ENCODE measurements at regions not wholly inside any gene's neighbourhood (a gene's known extent, or its start where the extent isn't known, plus 50 kb on each side); places are given as distances from the start of the nearest gene placed in this dataset.

DNA sequence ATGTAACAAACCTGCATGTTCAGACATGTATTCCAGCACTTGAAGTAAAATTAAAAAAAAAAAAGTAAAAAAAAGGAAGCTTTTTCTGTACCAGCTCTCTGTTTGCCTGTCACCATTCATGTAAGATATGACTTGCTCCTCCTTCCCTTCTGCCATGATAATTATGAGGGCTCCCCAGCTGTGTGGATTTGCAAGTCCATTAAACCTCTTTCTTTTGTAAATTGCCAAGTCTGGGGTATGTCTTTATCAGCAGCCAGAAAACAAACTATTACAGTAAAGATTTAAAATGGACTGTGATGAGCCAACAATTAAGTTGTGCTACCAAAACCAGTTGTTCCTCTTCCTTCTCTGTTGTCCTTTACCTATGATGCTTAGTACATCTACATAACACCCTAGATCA lies 619.6 kb downstream of the ARL4A start:
- FAIRE-seq (no peak), DNase-seq (ENCODE audit: extremely low spot score, insufficient read length, low read depth) (no peak)

DNA sequence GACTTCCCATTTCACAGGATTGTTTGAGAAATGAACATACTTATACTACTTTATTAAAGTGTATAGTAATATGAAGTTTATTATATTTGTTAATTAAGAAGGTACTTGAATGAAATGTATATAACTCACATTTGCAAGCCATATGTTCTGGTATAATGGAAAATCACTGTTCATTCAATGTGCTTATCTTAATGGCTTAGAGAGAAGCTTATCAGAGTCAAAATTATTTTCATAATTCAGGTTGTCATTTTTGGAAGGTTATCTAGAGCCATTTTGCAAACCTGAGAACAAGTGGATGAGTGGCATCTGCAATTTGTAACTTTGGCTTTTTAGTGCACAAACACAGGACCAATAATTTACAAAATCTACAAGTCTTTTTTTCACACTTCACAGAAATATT lies 621.0 kb downstream of the ARL4A start:
- no peak for FAIRE-seq
- DNase-seq (ENCODE audit: extremely low spot score, insufficient read length, low read depth) = no peak

DNA sequence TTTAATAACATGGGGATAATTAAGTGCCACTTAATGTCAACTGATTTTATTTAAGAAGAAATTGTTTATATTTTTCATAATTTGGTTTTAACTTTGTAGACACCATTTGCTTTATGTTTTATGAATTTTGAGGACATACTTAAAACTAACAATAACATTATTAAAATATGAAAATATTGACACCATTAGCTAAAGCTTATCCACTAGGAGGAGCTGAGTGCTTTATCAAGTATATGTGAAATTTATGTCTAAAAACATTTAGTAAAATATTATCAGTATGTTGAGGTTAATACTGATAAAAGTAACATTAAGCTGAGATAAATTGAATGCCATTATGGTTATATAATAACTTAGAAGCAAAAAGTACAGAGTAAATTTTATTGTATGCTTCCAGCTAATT lies 622.1 kb downstream of the ARL4A start:
- no peak for DNase-seq (ENCODE audit: extremely low spot score, insufficient read length, low read depth)
- no peak for FAIRE-seq

DNA sequence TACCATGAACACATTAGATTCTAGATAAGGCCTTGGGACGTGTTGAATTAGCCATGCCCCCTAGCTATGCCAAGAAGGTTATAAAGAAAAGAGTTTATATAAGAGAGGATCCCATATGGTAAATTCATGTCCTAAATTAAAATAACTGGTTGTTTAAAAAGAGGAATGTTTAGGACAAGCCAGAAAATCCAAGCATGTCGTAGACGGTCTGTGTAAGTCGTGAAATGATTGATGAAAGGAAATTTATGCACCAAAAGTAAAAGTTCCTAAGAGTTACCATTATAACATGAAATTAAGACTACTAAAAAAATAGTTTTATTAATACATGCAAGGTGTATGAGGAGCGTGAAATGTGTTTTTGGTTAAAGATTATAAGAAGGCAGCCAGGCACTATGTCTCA lies 624.9 kb downstream of the ARL4A start:
- DNase-seq (ENCODE audit: extremely low spot score, insufficient read length, low read depth) = no peak
- FAIRE-seq = no peak

DNA sequence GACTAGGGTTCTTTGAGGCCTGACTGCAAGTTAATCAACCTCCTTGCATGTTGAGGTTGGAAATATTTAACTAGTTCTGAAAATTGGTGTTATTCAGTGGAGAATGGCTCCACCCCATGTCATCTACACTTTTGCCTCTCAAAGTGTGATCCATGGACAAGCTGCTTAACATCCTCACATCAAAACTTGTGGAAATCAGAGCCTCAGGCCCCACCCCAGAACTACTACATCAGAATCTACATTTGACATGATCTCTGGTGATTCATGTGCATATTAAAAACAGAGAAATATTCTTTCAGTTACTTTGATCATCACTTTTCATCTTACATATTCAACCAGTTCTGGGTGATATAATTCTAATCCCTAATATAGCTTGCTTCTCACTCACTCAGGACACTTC lies 632.9 kb downstream of the ARL4A start:
- FAIRE-seq = no peak

DNA sequence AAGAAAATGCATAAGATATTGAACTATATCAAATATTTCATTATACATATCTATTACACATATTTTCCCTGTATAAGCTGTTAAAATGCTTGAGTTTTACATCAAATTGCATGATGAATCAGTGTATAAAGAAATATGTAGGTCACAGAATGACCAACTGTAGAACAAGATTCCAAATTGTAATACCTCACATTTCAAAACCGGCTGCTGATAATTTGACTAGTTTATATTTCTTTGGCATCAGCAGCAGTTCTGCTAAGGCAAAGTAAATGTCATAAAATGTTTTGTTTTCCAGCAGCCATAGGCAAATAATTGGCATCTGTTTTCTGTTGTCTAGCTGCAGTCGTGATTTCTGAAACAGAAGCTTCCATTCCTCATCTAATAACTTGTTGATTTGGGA lies 633.9 kb downstream of the ARL4A start:
- FAIRE-seq (no peak), DNase-seq (ENCODE audit: extremely low spot score, insufficient read length, low read depth) (no peak)

More for the DNA sequence above, 632.9 kb downstream of the ARL4A start:
- no peak for DNase-seq (ENCODE audit: extremely low spot score, insufficient read length, low read depth)

DNA sequence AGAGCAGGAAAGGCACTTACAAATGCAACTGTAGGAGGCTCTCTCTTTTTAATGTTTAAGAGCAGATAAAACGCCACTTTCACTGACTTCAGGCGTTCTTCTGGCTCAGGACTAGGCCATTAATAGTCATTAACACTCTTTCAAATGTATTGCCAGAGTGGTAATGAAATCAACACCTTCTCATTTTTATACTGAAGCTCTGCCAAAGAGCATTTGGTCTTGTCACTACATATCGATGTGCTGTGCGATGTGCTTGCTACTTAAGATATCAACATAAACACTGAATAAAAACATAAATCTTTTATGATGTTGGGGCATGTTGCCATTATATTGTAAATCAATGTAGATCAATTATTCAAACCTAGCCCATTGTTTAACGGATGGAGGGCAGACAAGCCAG lies 634.7 kb downstream of the ARL4A start:
- no peak for DNase-seq (ENCODE audit: extremely low spot score, insufficient read length, low read depth)

DNA sequence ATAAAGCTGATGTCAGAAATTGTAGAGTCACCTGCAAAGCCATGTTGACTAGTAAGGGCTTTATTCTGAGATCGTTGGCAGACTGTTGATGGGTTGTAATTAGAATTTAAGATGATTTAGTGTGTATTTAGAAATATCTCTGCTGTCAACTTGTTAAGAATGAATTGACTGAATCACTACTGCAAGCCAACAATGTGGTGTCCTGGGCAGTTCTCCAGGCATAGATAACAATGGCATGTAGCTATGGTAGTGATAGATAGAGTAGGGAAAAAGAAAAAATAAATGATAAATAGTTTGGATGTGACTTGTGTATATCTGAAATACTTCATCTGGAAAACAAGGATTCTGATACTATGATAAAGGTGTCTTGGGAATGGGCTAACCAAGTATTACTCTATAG lies 640.2 kb downstream of the ARL4A start:
- DNase-seq (ENCODE audit: extremely low spot score, insufficient read length, low read depth) = no peak
- FAIRE-seq = no peak

More for the DNA sequence above, 634.7 kb downstream of the ARL4A start:
- no peak for FAIRE-seq

DNA sequence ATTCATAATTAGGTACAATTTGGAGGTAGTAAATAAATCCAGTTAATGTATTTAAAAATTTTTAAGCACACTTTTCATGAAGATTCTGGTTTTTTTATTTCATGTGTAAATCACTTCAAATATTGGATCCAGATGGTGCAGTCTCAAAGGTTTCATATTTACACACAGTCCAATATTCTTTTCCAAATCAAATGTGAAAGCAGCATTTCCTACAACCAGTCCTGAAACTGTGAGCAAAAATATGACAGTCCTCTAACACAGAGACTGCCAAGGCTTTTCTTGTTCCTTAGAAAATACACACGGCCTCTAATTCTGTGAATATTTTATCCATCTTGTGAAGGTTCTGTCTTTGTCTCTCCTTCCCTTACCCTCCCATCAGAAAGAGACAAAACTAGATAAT lies 645.9 kb downstream of the ARL4A start:
- no peak for FAIRE-seq
- DNase-seq (ENCODE audit: extremely low spot score, insufficient read length, low read depth) = no peak

DNA sequence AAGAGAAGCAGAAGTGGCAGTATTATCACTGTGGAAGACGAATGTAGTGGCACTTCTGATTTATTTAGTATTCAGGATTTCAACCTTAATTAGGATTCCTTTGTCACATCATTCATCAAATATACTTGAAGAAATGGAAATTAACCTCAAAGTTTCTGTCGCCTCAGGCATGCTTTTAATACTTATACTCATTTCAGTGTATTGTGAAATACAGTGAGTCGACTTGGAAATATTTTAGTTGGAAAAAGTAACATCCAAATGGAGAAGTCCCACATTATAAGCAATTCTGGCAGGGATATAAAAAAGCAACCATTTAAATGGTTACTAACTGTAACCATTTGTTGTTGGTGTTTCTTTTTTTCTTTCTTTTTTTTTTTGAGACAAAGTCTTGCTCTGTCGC lies 648.8 kb downstream of the ARL4A start:
- no peak for FAIRE-seq
- no peak for DNase-seq (ENCODE audit: extremely low spot score, insufficient read length, low read depth)

DNA sequence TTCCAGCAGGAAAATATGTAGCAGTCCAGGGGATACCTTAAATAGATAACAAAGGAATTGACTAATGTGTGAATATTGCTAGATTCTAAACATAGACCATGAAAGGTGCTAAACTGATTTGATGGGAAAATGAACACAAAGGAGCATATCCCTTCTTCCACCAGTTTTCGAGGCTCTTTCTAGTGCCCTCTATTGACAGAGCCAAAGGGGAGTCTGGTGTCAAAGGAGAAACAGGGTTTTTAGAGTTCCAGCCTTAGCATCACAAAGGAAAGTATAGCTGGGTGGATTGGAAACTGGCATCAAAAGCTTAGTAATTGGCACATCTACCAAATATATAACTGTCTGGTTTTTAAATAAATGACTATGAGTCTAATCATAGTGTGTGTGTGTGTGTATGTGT lies 636.8 kb downstream of the ETV1 start:
- DNase-seq (ENCODE audit: extremely low spot score, insufficient read length, low read depth) (no peak), FAIRE-seq (no peak)

DNA sequence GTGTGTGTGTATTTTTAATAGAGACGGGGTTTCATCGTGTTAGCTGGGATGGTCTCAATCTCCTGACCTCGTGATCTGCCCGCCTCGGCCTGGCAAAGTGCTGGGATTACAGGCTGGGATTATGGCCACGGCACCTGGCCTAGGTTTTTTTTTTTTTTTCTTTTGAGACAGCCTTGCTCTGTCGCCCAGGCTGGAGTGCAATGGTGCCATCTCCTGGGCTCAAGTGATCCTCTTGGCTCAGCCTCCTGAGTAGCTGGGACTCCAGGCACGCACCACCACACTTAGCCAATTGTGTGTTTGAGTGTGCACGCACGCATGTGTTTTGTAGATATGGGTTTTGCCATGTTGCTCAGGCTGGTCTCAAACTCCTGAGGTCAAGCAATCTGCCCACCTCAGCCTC lies 629.8 kb downstream of the ETV1 start:
- FAIRE-seq = no peak

DNA sequence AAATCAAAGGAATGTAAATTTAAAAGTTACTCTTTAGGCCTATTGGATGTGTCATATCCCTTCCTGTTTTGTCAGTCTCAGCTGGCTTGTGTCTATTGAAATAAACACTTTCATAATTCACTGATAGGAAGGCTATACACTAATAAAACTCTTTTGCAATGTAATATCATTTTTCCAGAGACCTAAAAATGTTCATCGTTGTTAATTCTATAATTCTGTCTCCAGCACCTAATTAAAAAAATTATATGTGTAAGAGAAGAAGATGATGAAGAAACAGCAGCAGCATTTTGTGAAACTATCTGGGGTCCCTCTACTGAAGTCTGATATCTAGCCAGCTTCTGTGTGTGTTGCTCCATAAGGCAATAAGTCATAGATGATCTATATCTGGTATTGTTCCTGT lies 602.7 kb downstream of the ETV1 start:
- DNase-seq (ENCODE audit: extremely low spot score, insufficient read length, low read depth) (no peak), FAIRE-seq (no peak)

More for the DNA sequence above, 629.8 kb downstream of the ETV1 start:
- no peak for DNase-seq (ENCODE audit: extremely low spot score, insufficient read length, low read depth)

DNA sequence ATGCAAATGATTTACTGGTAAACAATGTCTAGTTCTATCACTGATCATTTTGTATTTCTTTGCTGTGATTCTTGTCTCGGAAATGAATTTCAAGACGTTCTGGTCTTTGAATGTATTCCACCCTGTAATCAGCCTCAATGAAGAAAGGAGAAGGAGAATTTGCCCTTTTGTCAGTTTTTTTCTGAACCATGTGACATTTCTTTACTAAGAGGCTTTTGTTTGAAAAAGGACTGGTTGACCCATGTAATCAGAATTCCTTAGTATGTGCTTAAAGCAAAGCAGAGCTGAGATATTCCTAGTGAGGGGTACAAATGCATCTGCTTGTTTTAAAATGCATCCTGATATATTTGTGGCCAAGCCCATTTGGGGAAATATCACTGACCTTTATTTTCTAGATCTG lies 581.6 kb downstream of the ETV1 start:
- no peak for DNase-seq (ENCODE audit: extremely low spot score, insufficient read length, low read depth)
- no peak for FAIRE-seq

DNA sequence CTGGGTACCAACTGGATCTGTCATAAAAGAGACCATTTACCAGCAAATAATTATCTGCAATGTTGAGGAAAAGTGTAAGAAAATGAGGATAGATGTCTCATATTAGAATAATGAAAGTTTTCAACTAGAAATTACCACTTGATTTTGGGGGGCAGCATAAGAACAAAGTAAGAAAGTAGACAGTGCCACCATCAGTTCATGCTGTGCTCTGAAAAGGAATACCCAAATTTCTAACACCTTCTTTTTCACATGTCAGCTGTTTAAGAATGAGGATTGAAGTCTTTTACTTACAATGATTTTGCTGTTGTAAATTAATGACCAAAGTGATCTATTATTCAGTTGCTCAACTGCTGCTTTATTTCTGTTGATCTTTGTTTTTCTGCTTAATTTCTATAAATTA lies 578.3 kb downstream of the ETV1 start:
- FAIRE-seq (no peak), DNase-seq (ENCODE audit: extremely low spot score, insufficient read length, low read depth) (no peak)

DNA sequence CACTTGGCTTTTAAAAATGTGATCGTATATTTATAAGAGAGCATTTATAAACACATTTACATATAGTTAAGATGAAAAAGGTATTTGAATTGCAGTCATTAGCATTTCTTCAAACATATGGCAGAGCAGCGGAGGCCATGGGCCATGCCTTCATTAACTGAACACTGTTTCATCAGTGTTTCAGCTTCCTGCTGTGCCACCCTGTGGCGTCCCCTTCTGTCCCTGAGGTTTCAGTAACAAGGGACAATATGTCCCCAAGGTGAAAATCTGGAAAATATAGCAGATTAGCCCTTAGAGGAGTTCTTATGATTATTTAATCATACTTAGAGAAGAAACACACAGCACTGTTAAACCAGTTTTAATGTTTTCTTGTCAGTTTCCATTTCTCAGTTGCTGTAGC lies 577.8 kb downstream of the ETV1 start:
- no peak for FAIRE-seq
- DNase-seq (ENCODE audit: extremely low spot score, insufficient read length, low read depth) = no peak

DNA sequence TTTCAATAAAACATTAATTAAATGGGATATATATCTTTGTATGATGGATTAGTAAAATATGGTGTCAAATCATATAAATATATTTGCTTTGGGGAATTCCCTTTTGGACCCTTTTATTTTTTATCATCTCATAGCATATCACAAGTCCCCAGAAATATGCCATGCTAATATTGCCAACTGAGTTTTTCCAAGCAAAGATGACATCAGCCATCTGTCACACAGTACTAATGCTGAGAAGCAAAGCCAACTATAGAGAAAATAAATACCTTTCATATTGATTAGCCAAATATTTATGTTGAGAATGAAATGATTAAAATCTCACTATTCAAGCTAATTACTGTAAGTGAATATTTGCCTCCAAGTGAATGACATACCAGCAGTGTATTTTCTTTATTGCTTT lies 575.3 kb downstream of the ETV1 start:
- no peak for DNase-seq (ENCODE audit: extremely low spot score, insufficient read length, low read depth)
- FAIRE-seq = no peak

DNA sequence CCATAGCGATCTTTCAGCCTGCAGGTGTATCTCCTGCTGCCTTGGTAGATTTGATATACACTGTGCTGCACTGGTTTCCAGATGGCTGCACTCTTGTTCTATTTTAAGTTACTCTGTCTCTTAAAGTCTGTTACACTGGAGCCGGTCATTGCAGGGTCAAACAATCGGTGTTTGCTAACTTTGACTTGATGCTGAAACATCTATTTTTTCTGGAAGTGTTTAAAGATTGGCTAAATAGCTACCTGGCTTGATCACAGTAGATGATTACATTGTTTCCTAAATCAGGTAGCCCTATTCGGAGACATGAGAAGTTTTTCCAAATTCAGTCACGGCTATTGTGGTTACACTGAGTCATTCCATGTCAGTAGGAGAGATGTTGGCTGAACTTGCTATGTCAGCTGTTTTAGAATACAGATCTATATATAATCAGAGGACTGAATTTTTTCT lies 574.8 kb downstream of the ETV1 start:
- FAIRE-seq = no peak

DNA sequence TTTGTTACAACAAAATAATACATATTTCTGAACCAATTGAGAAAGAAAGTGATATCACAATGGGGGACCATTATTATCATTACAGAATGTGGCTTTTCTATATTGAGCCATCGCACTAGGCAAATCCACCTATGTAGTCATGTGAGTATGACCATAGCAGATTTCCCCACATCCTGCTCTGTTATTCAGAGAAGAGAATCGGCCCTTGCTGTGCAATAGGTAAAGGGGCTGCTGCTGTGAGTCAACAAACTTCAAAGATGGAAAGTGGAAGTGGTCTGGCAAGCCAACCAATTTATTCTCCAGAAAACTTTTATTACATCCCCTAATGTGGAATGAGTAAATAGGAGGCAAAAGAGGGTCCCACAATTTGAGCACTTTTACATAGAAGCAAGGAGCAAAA lies 573.4 kb downstream of the ETV1 start:
- DNase-seq (ENCODE audit: extremely low spot score, insufficient read length, low read depth) = no peak
- no peak for FAIRE-seq

More for the DNA sequence above, 574.8 kb downstream of the ETV1 start:
- DNase-seq (ENCODE audit: extremely low spot score, insufficient read length, low read depth) = no peak

DNA sequence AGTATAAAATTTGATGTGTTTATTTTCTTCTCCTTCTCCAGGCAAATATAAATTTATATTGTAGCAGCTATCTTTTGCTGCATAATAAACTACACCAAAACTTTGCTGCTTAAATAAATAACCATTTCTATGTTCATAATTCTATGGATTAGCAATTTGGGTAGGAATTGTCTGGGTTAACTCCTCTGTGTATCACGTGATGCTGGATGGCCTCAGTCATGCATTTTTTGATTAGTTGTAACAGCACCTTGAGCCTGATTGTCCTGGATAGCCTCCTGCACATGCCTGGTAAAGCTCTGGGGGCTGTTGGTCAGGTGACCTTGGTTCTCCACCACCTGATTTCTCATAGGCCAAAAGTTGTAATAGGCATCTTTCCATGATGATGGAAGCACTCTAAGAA lies 572.9 kb downstream of the ETV1 start:
- no peak for DNase-seq (ENCODE audit: extremely low spot score, insufficient read length, low read depth)
- no peak for FAIRE-seq

DNA sequence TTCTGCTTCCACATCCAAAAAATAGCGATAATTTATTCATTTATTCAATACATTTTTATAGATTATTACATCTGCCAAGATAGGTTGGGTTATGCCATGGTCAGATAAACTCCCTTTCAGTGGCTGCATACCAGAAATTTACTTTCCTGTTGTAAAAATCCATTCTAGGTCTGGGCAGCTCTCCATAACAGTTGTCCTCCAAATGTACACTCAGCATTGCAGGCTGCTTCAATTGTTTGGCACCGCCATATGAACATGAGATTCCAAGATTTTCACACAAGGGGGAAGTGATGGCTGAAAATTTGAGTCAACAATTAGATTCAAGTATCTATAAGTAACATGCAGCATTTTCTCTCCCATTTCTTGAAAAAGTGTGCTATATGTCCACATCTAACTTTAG lies 568.7 kb downstream of the ETV1 start:
- FAIRE-seq (no peak), DNase-seq (ENCODE audit: extremely low spot score, insufficient read length, low read depth) (no peak)

DNA sequence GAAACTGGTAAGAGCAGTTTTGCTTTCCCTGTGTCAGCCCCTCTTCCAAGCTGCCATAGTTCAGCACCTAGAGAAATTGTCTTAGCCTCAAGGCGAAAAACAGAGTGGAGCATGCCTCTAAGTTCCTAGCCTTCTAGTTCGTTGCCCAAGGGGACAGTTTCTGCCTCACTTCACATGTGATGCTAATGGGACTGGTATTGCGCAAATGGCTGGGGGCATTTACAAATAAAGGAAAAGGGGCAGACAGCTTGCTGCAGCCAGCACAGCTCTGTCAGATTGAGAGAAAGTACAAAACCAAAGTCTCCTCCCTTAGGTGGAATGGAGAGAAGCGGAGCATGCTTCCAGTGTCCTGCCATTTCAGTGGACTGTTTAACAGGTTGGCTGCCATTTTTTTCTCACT lies 567.7 kb downstream of the ETV1 start:
- FAIRE-seq (no peak), DNase-seq (ENCODE audit: extremely low spot score, insufficient read length, low read depth) (no peak)

DNA sequence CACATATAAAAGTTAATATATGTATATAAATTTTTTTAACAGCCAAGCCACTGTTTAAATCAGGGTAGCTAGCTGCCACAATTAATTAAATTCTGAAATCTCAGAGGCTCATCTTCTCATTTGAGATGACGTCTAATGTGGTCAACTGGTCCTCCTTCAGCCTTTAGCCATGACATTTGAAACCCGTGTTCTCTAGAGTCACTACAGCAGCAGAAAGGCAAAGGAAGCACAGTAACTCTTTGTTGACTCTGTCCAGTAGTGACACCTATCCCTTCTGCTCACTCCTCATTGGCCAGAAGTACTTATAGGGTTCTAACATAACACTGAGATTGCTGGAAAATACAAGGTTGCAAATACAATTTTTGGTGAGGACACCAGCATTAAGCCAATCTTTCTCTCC lies 555.5 kb downstream of the ETV1 start:
- FAIRE-seq = no peak
- DNase-seq (ENCODE audit: extremely low spot score, insufficient read length, low read depth) = no peak
